Mesothelial cell of epicardium (in vitro differentiated cells): ENCODE measurements at regions not wholly inside any gene's neighbourhood (a gene's known extent, or its start where the extent isn't known, plus 50 kb on each side); places are given as distances from the start of the nearest gene placed in this dataset.
"Not testable (repeated sequence)": the region's sequence is repeated elsewhere in the genome, so short reads cannot be mapped to it uniquely, and the experiment has no call there.

Source experiments
- DNase-seq, 2 experiments: peaks; one replicate each; pipeline ENCODE4 v3.0.0; 2021; ENCODE audit warnings: low spot score in 2 of 2; ENCODE audit not compliant: unreplicated experiment in 2 of 2
- H3K27ac Mint-ChIP-seq: 2 replicates; pipeline ENCODE4 v1.8.0; 2021; ENCODE audit warnings: mixed read lengths
- H3K27me3 Mint-ChIP-seq: 2 replicates; pipeline ENCODE4 v1.8.0; 2021; ENCODE audit warnings: low read depth, mixed read lengths
- H3K36me3 Mint-ChIP-seq: 2 replicates; pipeline ENCODE4 v1.8.0; 2021; ENCODE audit warnings: mixed read lengths
- H3K4me1 Mint-ChIP-seq: 2 replicates; pipeline ENCODE4 v1.8.0; 2021; ENCODE audit warnings: mixed read lengths
- H3K4me3 Mint-ChIP-seq: 2 replicates; pipeline ENCODE4 v1.8.0; 2021; ENCODE audit warnings: mild to moderate bottlenecking, moderate library complexity, mixed read lengths
- H3K9me3 Mint-ChIP-seq: 2 replicates; pipeline ENCODE4 v1.8.0; 2021; ENCODE audit warnings: mixed read lengths
- TF ChIP-seq, protein P1 (sequence below): fragments of 200-600 bp; sonication (generic); IDR thresholded peaks from one replicate; pipeline ENCODE4 v1.5.0; 2021; ENCODE audit warnings: antibody characterized with exemption; ENCODE audit not compliant: unreplicated experiment

- H3K36me3 Mint-ChIP-seq, result no peaks in the 10 kb centered on the region
- peaks cover 9% of the 10 kb centered on the region for H3K4me1 Mint-ChIP-seq
- no peak overlapping the region for H3K4me3 Mint-ChIP-seq
- H3K27me3 Mint-ChIP-seq, result no peaks in the 10 kb centered on the region
- TF ChIP-seq, protein P1, sequence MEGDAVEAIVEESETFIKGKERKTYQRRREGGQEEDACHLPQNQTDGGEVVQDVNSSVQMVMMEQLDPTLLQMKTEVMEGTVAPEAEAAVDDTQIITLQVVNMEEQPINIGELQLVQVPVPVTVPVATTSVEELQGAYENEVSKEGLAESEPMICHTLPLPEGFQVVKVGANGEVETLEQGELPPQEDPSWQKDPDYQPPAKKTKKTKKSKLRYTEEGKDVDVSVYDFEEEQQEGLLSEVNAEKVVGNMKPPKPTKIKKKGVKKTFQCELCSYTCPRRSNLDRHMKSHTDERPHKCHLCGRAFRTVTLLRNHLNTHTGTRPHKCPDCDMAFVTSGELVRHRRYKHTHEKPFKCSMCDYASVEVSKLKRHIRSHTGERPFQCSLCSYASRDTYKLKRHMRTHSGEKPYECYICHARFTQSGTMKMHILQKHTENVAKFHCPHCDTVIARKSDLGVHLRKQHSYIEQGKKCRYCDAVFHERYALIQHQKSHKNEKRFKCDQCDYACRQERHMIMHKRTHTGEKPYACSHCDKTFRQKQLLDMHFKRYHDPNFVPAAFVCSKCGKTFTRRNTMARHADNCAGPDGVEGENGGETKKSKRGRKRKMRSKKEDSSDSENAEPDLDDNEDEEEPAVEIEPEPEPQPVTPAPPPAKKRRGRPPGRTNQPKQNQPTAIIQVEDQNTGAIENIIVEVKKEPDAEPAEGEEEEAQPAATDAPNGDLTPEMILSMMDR, result no peak
- H3K9me3 Mint-ChIP-seq, result no peaks in the 10 kb centered on the region
- DNase-seq, result peak in 1 of 2 experiments; percentile 29
- H3K27ac Mint-ChIP-seq, result no peak overlapping the region
Measured at GRCh38 chr3:197404030-197404429, 105.6 kb upstream of the DLG1 start.

- not testable (repeated sequence) for H3K9me3 Mint-ChIP-seq, H3K27ac Mint-ChIP-seq, DNase-seq, H3K4me1 Mint-ChIP-seq, H3K27me3 Mint-ChIP-seq, H3K36me3 Mint-ChIP-seq, H3K4me3 Mint-ChIP-seq
Measured at GRCh38 chr3:197402401-197402800, 104.0 kb upstream of the DLG1 start.

DNA sequence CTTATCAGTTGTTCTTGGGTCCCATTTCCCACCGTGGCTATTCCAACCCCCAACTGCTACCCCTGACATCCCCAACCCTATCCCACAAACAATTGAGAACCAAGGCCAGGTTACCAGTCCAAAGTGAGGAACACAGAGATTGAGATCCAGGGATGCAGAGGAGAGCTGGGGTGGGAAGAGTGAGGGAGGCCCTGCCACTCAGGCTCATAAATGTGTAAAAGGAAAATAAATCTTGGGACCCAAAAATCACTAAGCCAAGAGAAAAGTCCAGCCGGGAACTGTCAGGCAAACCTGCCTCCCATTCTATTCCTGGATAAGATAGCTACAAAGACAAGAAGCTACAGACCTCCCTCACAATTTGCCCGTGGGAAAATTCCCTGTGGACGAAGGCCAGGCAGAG lies 101.1 kb upstream of the DLG1 start:
- Mint-ChIP-seq H3K9me3 (no peaks in the 10 kb centered on the region), H3K4me3 (no peak overlapping the region), H3K27me3 (no peaks in the 10 kb centered on the region), H3K4me1 (peaks cover 3% of the 10 kb centered on the region), H3K36me3 (no peaks in the 10 kb centered on the region), H3K27ac (peak overlapping the region; percentile 48)
- DNase-seq, result no peak
- TF ChIP-seq, protein P1, result no peak

- no peaks in the 10 kb centered on the region for H3K9me3 Mint-ChIP-seq
- no peaks in the 10 kb centered on the region for H3K27me3 Mint-ChIP-seq
- no peak overlapping the region for H3K27ac Mint-ChIP-seq
- no peaks in the 10 kb centered on the region for H3K36me3 Mint-ChIP-seq
- no peak for DNase-seq
- TF ChIP-seq, protein P1, result no peak
- H3K4me1 Mint-ChIP-seq, result peaks cover 3% of the 10 kb centered on the region
- no peak overlapping the region for H3K4me3 Mint-ChIP-seq
Measured at GRCh38 chr3:197398286-197398878, 100.0 kb upstream of the DLG1 start.

DNA sequence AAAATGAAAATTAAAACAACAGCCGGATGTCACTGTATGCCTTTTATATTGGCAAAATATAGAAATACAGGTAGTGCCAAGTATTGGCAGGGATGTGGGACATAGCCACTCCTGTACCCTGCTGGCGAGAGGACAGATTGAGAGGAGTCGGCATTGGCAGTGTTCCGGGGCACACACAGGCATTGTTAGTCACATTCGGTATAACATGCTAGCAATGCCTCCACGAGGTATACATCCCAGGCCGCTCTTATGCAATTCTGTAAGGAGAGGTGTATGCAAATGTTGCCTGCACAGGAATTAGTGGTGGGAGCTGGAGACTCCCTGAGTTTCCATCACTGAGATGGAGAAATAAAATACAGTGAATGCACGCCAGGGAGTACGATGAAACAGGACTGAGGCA lies 99.4 kb upstream of the DLG1 start:
- Mint-ChIP-seq H3K27ac (no peak overlapping the region), H3K9me3 (no peaks in the 10 kb centered on the region), H3K36me3 (no peaks in the 10 kb centered on the region), H3K27me3 (no peaks in the 10 kb centered on the region), H3K4me1 (peaks cover 3% of the 10 kb centered on the region), H3K4me3 (no peak overlapping the region)
- no peak for DNase-seq
- TF ChIP-seq, protein P1, result no peak

DNA sequence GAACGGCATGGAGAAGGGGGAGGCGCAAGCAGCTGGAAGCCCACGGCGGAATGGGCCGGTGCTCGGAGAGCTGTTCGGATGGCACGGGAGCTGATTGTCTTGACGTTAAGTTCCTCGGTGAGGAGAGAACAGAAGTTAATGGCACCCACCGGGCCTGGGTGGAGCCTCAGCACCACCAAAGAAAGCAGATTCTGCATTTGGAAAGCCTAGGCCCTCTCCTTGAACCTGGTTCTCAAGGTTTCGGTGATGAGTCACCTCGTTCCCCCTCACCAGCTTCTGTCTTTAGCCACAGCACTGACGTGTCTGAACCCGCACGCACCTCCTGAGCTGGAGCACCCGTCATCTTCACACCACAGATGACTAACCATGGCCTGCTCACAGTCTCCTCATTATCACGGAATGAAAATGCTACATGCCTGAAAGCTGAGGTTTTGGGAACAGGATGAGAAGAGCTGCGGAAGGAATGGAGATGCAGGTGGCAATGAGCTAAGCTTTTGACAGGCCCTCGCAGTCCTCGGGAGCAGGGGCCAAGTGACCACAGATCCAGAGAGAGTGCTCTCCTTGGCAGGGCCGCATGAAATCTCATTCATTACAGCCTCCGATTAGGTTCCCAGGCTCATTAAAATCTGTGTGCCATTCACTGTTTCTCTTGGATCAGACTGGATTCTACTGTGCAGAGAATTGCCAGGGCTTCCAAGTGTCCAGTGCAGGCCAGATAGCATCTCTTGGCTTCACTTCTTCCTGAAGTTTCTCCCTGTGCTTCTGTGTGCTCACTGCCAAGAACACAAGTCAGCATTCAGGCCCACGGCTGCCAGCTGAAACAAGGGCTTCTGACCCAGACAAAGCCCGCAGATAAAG lies 96.3 kb upstream of the DLG1 start:
- DNase-seq, result no peak
- peak overlapping the region; percentile 4 for H3K27ac Mint-ChIP-seq
- no peaks in the 10 kb centered on the region for H3K36me3 Mint-ChIP-seq
- TF ChIP-seq, protein P1, result no peak
- peaks cover 3% of the 10 kb centered on the region for H3K4me1 Mint-ChIP-seq
- H3K4me3 Mint-ChIP-seq, result no peak overlapping the region
- H3K9me3 Mint-ChIP-seq, result no peaks in the 10 kb centered on the region
- no peaks in the 10 kb centered on the region for H3K27me3 Mint-ChIP-seq

GRCh38 chr3:197394126-197394463 lies 95.7 kb upstream of the DLG1 start:
- not testable (repeated sequence) for DNase-seq, H3K9me3 Mint-ChIP-seq, H3K4me3 Mint-ChIP-seq, H3K4me1 Mint-ChIP-seq, H3K27ac Mint-ChIP-seq, H3K36me3 Mint-ChIP-seq, H3K27me3 Mint-ChIP-seq
